ENCODE measurements at regions not wholly inside any gene's neighbourhood (a gene's known extent, or its start where the extent isn't known, plus 50 kb on each side); places are given as distances from the start of the nearest gene placed in this dataset.

DNA sequence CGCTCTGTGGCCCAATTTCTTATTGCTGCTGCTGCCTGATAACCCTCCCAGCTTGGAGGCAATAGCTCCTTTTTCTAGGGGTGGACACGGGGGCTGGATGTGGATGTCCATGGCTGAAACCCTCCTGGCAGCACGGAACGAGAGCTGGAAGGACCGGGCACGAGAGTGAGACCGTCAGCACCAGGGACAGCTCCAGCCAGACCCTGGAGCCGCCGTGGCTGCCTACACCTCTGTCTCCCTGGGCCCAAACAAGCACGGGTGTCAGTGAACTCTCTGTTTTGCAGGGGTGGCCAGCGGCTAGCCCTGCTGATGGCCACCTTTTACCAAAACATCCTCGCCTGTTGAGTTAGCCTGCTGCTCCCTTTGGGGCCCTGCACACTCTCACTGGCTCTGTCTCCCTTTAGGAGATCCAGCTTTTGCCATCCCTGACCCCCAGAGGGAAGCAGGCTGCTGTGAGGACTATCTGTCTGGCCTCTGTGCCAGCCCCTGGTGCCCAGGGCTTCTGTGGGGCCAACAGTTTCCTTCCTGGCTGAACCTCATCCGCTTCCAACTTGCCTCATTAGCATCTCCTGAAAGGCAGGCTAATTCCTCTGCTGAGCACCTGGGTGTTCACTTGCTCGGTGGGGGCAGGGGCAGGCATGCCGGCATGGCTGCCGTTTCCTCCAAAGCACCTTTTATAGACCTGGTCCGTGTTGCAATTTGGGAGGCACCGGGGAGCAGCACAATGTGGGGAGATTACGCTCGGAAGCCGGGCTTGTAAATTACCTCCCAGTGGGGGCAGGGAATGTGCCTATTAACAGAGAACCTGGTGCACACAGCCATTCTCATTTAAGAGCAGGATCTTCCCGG is 118.1 kb downstream of the ENGASE start (continued):
- TF ChIP-seq STAG1 (CRISPR knock-in tag; IDR thresholded peaks at IDR 0.05) (no peak), KLF9 (CRISPR knock-in tag; IDR thresholded peaks at IDR 0.05; ENCODE audit: low read depth) (no peak), YEATS2 (CRISPR knock-in tag; IDR thresholded peaks at IDR 0.05; ENCODE audit: borderline replicate concordance) (no peak), KDM1A (CRISPR knock-in tag; IDR thresholded peaks at IDR 0.05) (no peak), BORCS8-MEF2B (CRISPR knock-in tag; IDR thresholded peaks at IDR 0.05) (peak; percentile 92), TCF7 (IDR thresholded peaks at IDR 0.05; ENCODE audit: low read depth) (no peak), IKZF4 (CRISPR knock-in tag; IDR thresholded peaks at IDR 0.05; ENCODE audit: borderline replicate concordance, low read depth, not compliant biosample characterization) (no peak), ZNF20 (CRISPR knock-in tag; IDR thresholded peaks at IDR 0.05) (no peak), HOXA9 (CRISPR knock-in tag; IDR thresholded peaks at IDR 0.05; ENCODE audit: borderline replicate concordance) (0 out of 2 replicates have a peak, but pooled peaks have one; percentile 45), PLRG1 (conservative IDR thresholded peaks at IDR 0.05) (no peak), MIER3 (CRISPR knock-in tag; IDR thresholded peaks at IDR 0.05; ENCODE audit: borderline replicate concordance) (0 out of 2 replicates have a peak, but pooled peaks have one; percentile 24), SATB2 (CRISPR knock-in tag; IDR thresholded peaks at IDR 0.05) (0 out of 2 replicates have a peak, but pooled peaks have one; percentile 53), ARNT2 (CRISPR knock-in tag; IDR thresholded peaks at IDR 0.05; ENCODE audit: low read depth) (peak; percentile 67; the same call in 1 of the 2 replicates), TMF1 (CRISPR knock-in tag; IDR thresholded peaks at IDR 0.05; ENCODE audit: low read depth) (peak; percentile 82; the same call in 1 of the 2 replicates), ZKSCAN5 (CRISPR knock-in tag; IDR thresholded peaks at IDR 0.05) (no peak), HHEX (CRISPR knock-in tag; IDR thresholded peaks at IDR 0.05) (no peak), ZEB1 (IDR thresholded peaks at IDR 0.05; ENCODE audit: insufficient replicate concordance, low read depth) (no peak), NCOA5 (CRISPR knock-in tag; IDR thresholded peaks at IDR 0.05) (no peak)
- TF ChIP-seq, protein P1, sequence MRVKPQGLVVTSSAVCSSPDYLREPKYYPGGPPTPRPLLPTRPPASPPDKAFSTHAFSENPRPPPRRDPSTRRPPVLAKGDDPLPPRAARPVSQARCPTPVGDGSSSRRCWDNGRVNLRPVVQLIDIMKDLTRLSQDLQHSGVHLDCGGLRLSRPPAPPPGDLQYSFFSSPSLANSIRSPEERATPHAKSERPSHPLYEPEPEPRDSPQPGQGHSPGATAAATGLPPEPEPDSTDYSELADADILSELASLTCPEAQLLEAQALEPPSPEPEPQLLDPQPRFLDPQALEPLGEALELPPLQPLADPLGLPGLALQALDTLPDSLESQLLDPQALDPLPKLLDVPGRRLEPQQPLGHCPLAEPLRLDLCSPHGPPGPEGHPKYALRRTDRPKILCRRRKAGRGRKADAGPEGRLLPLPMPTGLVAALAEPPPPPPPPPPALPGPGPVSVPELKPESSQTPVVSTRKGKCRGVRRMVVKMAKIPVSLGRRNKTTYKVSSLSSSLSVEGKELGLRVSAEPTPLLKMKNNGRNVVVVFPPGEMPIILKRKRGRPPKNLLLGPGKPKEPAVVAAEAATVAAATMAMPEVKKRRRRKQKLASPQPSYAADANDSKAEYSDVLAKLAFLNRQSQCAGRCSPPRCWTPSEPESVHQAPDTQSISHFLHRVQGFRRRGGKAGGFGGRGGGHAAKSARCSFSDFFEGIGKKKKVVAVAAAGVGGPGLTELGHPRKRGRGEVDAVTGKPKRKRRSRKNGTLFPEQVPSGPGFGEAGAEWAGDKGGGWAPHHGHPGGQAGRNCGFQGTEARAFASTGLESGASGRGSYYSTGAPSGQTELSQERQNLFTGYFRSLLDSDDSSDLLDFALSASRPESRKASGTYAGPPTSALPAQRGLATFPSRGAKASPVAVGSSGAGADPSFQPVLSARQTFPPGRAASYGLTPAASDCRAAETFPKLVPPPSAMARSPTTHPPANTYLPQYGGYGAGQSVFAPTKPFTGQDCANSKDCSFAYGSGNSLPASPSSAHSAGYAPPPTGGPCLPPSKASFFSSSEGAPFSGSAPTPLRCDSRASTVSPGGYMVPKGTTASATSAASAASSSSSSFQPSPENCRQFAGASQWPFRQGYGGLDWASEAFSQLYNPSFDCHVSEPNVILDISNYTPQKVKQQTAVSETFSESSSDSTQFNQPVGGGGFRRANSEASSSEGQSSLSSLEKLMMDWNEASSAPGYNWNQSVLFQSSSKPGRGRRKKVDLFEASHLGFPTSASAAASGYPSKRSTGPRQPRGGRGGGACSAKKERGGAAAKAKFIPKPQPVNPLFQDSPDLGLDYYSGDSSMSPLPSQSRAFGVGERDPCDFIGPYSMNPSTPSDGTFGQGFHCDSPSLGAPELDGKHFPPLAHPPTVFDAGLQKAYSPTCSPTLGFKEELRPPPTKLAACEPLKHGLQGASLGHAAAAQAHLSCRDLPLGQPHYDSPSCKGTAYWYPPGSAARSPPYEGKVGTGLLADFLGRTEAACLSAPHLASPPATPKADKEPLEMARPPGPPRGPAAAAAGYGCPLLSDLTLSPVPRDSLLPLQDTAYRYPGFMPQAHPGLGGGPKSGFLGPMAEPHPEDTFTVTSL (CRISPR knock-in tag; IDR thresholded peaks at IDR 0.05; ENCODE audit: borderline replicate concordance), result no peak
- TF ChIP-seq, protein P2, sequence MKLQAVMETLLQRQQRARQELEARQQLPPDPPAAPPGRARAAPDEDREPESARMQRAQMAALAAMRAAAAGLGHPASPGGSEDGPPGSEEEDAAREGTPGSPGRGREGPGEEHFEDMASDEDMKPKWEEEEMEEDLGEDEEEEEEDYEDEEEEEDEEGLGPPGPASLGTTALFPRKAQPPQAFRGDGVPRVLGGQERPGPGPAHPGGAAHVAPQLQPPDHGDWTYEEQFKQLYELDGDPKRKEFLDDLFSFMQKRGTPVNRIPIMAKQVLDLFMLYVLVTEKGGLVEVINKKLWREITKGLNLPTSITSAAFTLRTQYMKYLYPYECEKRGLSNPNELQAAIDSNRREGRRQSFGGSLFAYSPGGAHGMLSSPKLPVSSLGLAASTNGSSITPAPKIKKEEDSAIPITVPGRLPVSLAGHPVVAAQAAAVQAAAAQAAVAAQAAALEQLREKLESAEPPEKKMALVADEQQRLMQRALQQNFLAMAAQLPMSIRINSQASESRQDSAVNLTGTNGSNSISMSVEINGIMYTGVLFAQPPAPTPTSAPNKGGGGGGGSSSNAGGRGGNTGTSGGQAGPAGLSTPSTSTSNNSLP (IDR thresholded peaks at IDR 0.05; ENCODE audit: low read depth, low read length), result no peak
- TF ChIP-seq, protein P3, sequence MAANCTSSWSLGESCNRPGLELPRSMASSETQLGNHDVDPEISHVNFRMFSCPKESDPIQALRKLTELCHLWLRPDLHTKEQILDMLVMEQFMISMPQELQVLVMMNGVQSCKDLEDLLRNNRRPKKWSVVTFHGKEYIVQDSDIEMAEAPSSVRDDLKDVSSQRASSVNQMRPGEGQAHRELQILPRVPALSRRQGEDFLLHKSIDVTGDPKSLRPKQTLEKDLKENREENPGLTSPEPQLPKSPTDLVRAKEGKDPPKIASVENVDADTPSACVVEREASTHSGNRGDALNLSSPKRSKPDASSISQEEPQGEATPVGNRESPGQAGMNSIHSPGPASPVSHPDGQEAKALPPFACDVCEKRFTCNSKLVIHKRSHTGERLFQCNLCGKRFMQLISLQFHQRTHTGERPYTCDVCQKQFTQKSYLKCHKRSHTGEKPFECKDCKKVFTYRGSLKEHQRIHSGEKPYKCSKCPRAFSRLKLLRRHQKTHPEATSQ (CRISPR knock-in tag; IDR thresholded peaks at IDR 0.05; ENCODE audit: borderline replicate concordance), result peak; percentile 43; the same call in 1 of the 2 replicates

Data from HepG2 (cell line).